GM18907 (cell line): ENCODE measurements at regions not wholly inside any gene's neighbourhood (a gene's known extent, or its start where the extent isn't known, plus 50 kb on each side); places are given as distances from the start of the nearest gene placed in this dataset.
"Not testable (repeated sequence)": the region's sequence is repeated elsewhere in the genome, so short reads cannot be mapped to it uniquely, and the experiment has no call there.

Source experiments
- ATAC-seq: cut with Tn5 transposase; IDR thresholded peaks from one replicate; pipeline ENCODE4 v1.9.1; 2021; ENCODE audit warnings: mild to moderate bottlenecking, moderate library complexity; ENCODE audit not compliant: unreplicated experiment

GRCh38 chr9:106779796-106780195, 83.2 kb upstream of the ZNF462 start:
- ATAC-seq: no peak

- ATAC-seq: no peak
Observed at GRCh38 chr9:106783121-106783520, 79.8 kb upstream of the ZNF462 start.

- ATAC-seq: no peak
Observed at GRCh38 chr9:106784076-106784475, 78.9 kb upstream of the ZNF462 start.

GRCh38 chr9:106785200-106785599, 77.8 kb upstream of the ZNF462 start:
- no peak for ATAC-seq

- not testable (repeated sequence) for ATAC-seq
Observed at GRCh38 chr9:106788021-106788420, 74.9 kb upstream of the ZNF462 start.

- ATAC-seq: no peak
Observed at GRCh38 chr9:106795031-106795430, 67.9 kb upstream of the ZNF462 start.

- ATAC-seq: no peak
Observed at GRCh38 chr9:106796771-106797170, 66.2 kb upstream of the ZNF462 start.

GRCh38 chr9:106797299-106797698, 65.7 kb upstream of the ZNF462 start:
- ATAC-seq: no peak

GRCh38 chr9:106798016-106798799, 64.8 kb upstream of the ZNF462 start:
- ATAC-seq: no peak

GRCh38 chr9:106799152-106799551, 63.8 kb upstream of the ZNF462 start:
- no peak for ATAC-seq

- no peak for ATAC-seq
Observed at GRCh38 chr9:106800701-106801270, 62.2 kb upstream of the ZNF462 start.

- ATAC-seq: no peak
Observed at GRCh38 chr9:106801816-106802215, 61.1 kb upstream of the ZNF462 start.
